KBM-7 (cell line): ENCODE measurements at regions not wholly inside any gene's neighbourhood (a gene's known extent, or its start where the extent isn't known, plus 50 kb on each side); places are given as distances from the start of the nearest gene placed in this dataset.
A peak's percentile ranks its signal among the peaks of the same experiment; 100 is the strongest.
"Not testable (repeated sequence)": the region's sequence is repeated elsewhere in the genome, so short reads cannot be mapped to it uniquely, and the experiment has no call there.

ENCODE experiments used
- DNase-seq: peaks from one replicate; pipeline ENCODE4 v3.0.0-alpha.2; 2015
- in situ Hi-C: fragments of 300-500 bp; cut with MboI; formaldehyde crosslinking; loops from 2 replicates; pipeline ENCODE4 v1.14.3; 2020; ENCODE audit warnings: low sequenced_read_pairs, low pct_unique_long_range_greater_than_20kb, mixed read lengths

DNA sequence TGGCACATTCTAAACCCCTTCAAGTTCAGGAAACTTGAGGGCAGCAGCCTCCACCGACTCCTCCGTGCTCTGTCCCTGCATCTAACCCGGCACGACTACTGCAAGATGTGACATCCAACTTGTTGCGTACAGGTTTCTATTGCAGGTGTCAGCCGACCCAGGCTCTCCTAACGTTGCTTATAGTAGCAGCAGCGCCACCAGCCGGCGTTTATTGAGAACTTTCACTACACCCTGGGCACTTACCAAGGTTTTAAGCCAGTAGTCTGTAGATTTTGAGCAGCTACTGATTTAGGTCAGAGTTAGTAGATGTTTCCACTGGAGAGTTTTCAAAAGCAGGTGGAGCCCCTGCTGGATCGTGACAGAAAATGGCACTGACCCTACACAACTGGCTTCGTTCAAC lies 162.2 kb upstream of the PRKX start:
- DNase-seq, in situ Hi-C loops: not testable (repeated sequence)

DNA sequence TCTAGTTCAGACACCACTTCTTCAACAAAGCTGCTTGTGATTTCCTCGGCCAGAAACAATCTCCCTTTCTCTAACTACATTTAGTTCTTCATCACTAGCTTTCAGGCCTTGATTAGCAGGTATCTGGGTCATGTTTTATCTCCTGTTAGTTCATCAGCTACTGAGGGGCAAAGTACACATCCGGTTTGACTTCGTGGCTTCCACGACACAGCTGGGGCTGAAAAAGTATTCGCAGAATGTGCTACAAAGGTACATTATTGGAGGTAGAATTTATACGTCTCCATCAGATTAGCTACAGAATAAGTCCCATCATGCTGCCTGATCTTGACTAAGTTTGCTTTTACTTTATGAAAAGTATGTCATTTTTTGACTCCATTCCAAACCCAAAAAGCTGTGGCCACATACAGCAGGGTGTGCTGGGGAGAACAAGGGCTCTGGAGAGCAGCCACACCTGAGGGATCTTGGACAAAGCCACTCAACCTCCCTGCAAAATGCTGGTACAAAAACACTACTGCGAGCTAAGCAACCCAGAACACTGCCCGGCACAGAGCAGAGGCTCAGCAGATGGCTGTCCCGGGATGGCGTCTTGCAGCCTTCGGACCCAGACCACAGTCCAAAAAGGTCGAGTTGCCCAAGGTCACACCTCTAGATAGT lies 158.9 kb upstream of the PRKX start:
- in situ Hi-C loops, DNase-seq: not testable (repeated sequence)

DNA sequence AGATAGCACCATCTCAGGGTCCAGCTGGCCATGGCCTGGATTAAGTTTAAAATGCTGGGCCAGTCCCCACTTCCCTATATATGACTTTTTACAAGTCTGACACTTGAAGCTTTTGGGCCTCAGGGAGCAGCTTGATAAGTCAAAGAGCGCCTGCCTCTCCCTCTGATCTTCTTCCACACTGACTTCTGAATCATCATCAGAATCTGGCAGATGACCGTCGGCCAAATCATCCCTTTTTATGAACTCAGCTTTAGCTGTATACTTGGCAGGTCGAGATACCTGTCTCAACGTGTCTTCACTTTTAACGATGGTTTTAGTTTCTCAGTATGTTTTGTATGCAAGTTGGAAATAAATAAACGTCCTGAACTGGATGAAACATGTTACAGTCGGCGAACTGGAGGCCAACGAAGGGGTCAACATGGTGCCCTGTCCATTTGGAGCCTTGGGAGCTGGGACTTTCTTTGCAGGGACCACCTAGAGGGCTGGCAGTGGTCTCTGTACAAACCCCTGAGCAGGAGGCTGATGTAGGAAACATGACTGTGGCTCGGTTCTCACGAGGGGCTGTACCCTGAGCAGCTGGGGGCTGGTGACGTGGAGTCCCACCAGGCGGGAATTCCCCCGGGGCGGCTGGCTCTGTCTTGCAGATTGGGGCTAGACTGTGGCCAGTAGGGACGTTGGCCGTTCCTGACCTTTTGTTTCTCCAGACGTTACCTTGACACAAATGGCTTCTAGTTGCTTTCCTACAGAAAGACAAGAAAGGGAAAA lies 153.8 kb upstream of the PRKX start:
- in situ Hi-C loops, DNase-seq: not testable (repeated sequence)

DNA sequence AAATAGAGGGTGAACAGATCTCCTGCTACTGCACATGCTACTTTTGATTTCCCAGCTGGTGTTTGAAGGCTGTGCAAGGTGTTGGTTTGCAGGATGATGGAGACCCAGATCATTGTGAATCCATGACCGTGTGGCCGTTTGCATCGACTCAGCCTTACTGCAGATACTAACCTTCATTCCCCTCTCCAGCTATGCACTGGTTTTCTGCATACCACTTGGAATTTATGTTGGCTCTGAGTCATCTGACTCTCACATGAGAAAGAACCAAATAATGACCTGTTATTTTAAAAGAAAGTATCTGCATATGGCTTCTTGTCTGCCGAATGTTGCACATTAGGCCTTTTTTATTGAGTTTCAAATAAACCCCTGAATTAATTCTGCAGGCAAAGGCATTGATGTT lies 144.9 kb upstream of the PRKX start:
- in situ Hi-C loops, DNase-seq: not testable (repeated sequence)

DNA sequence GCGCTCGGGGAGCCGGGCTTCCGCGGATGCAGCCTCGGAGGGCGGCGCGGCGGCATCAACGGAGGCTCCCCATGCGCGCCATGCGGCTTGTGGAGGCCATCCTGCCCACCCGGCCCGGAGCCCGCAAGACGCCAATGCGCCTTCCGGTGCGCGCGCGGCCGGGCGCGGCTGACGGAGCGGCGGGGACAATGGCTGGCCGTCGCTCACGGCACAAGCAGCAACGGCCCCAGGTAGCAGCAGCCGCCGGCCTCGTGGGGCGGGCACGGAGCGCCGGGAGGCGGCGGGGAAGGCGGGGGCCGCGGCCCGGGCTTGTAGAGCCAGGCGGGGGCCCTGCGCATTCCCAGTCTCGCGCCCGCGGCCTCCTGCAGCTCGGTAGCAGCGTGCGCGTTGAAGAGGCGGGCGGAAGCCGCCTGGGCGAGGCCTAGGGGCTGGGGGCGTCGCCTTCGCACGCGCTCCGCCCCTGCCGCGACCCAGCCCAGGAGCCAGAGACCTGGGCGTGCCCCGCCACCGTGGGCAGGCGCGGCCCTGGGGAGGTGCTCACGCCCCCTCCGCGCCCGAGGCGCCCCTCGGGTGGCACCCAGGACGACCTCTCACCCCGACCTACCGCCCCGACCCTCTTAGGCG lies 130.2 kb upstream of the PRKX start:
- DNase-seq, in situ Hi-C loops: not testable (repeated sequence)

DNA sequence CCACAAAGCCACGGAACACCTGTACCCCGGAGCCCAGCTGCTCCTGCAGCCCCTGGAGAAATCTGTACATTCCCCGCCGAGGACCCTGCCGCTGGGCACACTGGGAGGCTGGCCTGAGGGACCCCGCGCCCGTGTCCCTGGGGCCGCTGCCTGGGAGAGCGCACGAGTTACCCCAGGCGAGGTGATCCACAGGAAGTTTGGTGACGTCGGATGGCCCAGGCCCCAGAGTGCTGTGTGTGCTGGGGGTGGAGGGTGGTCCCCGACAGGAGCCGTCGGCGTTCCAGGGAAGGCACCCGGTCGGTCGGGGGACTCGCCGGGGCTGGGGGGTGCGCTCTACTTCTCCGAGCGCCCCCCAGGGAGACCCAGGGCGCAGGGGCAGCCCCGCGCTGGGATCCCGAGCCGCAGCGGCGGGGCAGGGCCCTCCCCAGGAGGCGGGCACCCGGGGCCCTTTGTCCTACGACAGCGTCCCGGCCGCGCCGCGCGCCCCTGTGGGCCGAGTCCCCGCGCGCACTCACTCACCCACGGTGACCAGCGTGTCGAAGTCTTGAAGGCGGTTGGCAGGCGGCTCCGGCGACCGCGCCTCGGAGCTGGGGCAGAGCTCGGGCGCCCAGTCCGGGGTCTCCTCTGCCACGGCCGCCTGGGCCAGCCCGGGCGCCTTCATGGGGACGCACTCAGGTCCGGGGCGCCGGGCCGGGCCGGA lies 129.5 kb upstream of the PRKX start:
- DNase-seq, in situ Hi-C loops: not testable (repeated sequence)

DNA sequence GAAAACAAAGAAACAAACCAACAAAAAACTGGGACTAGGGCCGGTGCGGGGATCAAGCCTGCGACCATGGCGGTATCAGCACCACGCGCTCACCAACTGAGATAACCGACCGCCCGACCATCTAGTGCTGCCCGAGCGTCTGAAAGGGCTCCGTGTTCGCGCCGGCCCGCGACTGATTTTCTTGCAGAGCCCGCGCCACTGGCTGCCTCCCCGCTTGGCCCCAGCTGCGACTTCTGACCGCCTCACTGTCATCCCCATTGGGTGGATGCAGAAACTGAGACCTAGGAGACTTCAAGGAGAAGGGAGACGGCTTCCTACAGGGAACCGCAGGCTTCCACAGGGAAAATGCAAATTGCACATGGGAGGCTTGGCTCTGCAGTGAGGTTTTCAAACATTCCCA lies 125.3 kb upstream of the PRKX start:
- in situ Hi-C loops: not testable (repeated sequence)

DNA sequence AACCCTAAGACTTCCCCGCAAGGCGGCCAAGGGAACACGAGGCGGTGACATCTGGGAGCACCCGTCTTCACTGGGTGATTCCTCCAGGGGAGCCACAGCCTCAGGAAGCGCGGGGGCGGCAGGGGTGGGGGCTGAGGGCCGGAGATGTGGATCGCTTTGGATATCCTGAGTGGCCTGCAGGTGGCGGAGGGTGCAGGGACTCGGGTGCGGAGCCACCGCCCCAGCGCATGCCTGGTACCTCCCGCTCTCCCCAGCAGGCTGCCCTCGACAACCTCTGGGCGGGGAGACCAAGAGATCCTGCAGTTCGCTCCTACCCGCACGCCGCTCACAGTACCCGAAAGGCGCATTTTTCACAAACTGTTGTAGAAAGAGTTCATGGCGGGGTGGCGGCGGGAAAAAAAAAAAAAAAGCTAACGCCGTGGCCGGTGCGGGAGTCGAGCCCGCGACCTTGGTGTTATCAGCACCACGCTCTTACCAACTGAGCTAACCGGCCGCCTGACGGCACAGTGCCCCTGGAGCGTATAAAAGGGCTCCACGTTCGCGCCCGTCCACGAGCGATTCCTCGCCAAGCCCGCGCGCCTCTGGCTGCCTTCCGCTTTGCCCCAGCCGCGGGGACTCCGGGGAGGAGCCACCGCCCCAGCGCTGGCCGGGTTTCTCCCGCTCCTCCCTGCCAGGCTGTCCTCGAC lies 124.7 kb upstream of the PRKX start:
- in situ Hi-C loops, DNase-seq: not testable (repeated sequence)

More for the DNA sequence above, 125.3 kb upstream of the PRKX start:
- not testable (repeated sequence) for DNase-seq

DNA sequence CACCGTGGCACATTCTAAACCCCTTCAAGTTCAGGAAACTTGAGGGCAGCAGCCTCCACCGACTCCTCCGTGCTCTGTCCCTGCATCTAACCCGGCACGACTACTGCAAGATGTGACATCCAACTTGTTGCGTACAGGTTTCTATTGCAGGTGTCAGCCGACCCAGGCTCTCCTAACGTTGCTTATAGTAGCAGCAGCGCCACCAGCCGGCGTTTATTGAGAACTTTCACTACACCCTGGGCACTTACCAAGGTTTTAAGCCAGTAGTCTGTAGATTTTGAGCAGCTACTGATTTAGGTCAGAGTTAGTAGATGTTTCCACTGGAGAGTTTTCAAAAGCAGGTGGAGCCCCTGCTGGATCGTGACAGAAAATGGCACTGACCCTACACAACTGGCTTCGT lies 123.8 kb upstream of the PRKX start:
- in situ Hi-C loops, DNase-seq: not testable (repeated sequence)

DNA sequence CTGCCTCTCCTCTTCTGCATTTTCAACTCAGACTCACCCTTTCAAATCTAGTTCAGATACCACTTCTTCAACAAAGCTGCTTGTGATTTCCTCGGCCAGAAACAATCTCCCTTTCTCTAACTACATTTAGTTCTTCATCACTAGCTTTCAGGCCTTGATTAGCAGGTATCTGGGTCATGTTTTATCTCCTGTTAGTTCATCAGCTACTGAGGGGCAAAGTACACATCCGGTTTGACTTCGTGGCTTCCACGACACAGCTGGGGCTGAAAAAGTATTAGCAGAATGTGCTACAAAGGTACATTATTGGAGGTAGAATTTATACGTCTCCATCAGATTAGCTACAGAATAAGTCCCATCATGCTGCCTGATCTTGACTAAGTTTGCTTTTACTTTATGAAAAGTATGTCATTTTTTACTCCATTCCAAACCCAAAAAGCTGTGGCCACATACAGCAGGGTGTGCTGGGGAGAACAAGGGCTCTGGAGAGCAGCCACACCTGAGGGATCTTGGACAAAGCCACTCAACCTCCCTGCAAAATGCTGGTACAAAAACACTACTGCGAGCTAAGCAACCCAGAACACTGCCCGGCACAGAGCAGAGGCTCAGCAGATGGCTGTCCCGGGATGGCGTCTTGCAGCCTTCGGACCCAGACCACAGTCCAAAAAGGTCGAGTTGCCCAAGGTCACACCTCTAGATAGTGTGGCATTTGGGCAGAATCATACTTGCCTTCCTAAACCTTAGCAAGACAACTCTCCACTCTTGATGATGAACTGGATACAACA lies 120.5 kb upstream of the PRKX start:
- DNase-seq, in situ Hi-C loops: not testable (repeated sequence)

DNA sequence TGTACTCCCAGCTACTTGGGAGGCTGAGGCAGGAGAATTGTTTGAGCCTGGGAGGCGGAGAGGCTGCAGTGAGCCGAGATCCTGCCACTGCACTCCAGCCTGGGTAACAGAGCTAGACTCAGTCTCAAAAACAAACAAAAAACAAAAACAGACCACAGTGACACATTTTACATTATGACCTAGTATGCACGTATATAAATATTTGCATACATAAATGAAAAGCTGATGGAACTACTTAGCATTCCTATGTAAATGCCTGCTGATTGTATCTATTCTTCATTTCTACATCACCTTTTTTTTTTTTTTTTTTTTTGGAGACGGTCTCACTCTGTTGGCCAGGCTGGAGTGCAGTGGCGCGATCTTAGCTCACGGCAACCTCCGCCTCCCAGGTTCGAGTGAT lies 116.6 kb upstream of the PRKX start:
- DNase-seq, in situ Hi-C loops: not testable (repeated sequence)

DNA sequence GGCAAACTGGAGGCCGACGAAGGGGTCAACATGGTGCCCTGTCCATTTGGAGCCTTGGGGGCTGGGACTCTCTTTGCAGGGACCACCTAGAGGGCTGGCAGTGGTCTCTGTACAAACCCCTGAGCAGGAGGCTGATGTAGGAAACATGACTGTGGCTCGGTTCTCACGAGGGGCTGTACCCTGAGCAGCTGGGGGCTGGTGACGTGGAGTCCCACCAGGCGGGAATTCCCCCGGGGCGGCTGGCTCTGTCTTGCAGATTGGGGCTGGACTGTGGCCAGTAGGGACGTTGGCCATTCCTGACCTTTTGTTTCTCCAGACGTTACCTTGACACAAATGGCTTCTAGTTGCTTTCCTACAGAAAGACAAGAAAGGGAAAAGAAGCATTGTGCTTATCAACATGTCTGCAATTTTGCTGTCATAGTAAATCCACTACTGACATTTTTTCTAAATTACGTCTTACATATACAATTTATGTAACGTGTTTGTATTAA lies 115.6 kb upstream of the PRKX start:
- in situ Hi-C loops: not testable (repeated sequence)

DNA sequence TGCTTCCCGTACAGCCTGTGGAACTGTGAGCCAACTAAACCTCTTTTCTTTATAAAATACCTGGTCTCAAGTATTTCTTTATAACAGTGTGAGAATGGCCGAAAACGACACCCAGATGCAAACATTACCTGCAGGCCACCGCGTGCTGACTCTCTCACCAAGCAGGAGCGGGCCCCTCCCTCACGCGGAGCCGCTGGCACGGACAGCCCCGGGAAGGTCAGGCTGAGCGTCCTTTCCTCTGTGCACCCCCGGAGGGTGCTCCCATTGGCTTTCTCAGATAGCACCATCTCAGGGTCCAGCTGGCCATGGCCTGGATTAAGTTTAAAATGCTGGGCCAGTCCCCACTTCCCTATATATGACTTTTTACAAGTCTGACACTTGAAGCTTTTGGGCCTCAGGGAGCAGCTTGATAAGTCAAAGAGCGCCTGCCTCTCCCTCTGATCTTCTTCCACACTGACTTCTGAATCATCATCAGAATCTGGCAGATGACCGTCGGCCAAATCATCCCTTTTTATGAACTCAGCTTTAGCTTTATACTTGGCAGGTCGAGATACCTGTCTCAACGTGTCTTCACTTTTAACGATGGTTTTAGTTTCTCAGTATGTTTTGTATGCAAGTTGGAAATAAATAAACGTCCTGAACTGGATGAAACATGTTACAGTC lies 115.1 kb upstream of the PRKX start:
- in situ Hi-C loops, DNase-seq: not testable (repeated sequence)

More for the DNA sequence above, 115.6 kb upstream of the PRKX start:
- DNase-seq: not testable (repeated sequence)

DNA sequence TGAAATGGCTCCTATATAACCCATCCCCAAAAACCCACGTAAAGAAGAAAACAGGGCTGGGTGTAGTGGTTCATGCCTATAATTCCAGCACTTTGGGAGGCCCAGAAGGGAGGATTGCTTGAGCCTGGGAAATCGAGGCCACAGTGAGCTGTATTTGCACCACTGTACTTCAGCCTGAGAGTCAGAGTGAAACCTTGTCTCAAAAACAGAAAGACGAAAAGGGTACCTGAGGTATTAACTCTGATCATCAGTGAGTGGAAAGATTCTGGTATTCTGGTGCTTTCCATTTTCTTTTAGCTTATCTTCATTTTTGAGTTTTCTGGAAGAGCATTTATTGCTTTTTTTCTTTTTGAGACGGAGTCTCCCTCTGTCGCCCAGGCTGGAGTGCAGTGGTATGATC lies 110.6 kb upstream of the PRKX start:
- DNase-seq, in situ Hi-C loops: not testable (repeated sequence)

DNA sequence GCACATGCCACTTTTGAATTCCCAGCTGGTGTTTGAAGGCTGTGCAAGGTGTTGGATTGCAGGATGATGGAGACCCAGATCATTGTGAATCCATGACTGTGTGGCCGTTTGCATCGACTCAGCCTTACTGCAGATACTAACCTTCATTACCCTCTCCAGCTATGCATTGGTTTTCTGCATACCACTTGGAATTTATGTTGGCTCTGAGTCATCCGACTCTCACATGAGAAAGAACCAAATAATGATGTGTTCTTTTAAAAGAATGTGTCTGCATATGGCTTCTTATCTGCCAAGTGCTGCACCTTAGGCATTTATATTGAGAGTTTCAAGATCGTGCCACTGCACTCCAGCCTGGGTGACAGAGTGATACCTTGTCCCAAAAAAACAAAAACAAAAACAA lies 106.7 kb upstream of the PRKX start:
- DNase-seq: no peak
- in situ Hi-C loops: no loop called here

DNA sequence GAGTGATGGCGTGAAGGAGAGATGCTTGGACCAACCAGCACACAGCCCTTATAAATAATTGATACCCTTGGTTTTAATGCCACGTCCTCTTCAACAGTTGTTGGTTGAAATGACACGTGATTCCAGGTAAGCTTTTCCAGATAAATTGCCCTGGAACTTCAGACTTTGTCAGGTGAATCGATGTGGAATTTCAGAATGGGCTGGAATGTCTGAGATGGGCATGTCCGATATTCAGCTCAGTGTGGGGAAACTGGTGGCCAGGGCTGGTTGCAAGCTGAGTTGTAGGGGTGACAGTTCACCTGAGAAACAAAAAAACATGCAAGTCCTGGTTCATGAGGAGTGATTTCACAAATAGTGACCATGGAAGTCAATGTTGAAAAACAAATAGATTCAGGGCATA lies 104.0 kb upstream of the PRKX start:
- DNase-seq, in situ Hi-C loops: not testable (repeated sequence)

DNA sequence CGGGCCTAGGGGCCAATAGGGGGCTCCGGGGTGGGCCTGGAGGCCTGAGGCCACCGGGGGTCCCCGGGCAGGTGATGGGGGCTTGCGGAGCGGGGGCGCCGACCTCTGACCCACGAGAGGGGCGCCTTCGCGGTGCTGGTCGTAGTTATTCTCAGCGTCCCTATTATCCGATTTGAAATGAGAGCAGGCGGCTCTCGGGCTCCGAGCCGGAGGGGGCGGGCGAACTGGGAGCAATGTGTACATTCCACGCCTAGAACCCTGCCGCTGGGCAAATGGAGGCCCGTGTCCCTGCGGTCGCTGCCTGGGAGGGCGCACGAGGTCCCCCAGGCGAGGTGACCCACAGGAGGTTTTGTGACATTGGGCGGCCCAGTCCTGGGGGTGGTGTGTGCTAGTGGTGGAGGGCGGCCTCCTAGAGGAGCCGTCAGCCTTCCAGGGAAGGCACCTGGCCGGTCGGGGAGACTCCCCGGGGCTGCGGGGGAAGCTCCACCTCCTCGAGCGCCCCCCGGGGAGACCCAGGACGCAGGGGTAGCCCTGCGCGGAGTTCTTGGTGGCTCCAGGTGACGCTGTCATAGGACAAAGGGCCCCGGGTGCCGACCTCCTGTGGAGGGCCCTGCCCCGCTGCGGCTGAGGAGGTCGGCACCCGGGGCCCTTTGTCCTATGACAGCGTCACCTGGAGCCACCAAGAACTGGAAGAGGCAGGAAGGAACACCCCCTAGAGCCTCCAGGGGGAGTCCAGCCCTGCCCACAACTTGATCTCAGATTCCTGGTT lies 102.6 kb upstream of the PRKX start:
- in situ Hi-C loops: no loop called here

More for the DNA sequence above, 102.6 kb upstream of the PRKX start:
- peak; percentile 67 for DNase-seq
